GM12878 (cell line): ENCODE measurements at regions not wholly inside any gene's neighbourhood (a gene's known extent, or its start where the extent isn't known, plus 50 kb on each side); places are given as distances from the start of the nearest gene placed in this dataset.

Experiments used
- TF ChIP-seq, protein P1 (sequence below): fragments of 450-650 bp; formaldehyde crosslinking; IDR thresholded peaks from 2 replicates; pipeline ENCODE4 v1.4.0; 2020; ENCODE audit warnings: mild to moderate bottlenecking, moderate library complexity
- TF ChIP-seq, protein P2 (sequence below): fragments of 450-650 bp; conservative IDR thresholded peaks from 2 replicates; pipeline ENCODE4 v1.6.1; 2017; ENCODE audit warnings: mild to moderate bottlenecking, moderate library complexity

DNA sequence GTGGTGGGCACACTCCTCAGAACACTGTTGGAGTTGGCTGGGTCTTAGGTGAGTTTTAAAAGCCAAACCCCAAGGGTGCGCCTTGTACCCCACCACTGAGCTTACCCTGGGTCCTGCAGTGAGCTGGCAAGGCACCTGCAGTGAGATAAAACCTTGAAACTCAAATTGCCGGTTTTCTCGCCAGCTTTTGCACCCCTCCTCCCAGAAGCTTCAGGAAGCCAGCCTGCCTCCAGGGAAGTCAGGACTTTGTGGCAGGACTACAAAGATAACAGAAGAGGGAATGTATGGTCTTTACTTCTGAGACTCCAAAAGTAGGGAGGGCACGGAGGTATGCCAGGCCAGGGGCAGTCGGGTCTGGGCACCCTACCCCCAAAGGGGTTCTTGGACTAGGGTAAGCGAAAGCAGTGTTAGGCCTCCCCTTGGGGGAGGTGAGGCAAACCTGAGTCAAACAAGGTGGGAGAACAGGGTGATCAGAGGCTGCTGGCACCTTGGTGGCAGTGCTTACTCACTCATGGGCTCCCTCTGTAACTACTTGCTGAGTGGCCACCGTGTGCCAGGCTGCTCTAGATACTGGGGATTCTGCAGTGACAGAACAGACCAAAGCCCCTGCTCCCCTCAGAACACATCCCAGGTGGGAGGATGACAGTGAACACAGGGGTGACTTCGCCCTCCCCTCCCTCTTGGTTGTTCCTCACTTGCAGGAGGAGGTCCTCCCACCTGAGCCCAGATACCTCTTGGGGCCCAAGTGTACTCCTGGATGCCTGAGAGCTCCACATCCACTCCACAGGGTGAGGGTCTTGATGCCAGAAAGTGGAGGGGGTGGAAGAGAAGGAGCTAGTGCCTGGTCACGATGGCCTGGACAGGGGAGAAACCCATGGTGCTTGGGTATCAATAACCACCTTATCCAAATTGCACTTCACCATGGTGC is 69.3 kb upstream of the RGPD5 start (continued):
- TF ChIP-seq, protein P1, sequence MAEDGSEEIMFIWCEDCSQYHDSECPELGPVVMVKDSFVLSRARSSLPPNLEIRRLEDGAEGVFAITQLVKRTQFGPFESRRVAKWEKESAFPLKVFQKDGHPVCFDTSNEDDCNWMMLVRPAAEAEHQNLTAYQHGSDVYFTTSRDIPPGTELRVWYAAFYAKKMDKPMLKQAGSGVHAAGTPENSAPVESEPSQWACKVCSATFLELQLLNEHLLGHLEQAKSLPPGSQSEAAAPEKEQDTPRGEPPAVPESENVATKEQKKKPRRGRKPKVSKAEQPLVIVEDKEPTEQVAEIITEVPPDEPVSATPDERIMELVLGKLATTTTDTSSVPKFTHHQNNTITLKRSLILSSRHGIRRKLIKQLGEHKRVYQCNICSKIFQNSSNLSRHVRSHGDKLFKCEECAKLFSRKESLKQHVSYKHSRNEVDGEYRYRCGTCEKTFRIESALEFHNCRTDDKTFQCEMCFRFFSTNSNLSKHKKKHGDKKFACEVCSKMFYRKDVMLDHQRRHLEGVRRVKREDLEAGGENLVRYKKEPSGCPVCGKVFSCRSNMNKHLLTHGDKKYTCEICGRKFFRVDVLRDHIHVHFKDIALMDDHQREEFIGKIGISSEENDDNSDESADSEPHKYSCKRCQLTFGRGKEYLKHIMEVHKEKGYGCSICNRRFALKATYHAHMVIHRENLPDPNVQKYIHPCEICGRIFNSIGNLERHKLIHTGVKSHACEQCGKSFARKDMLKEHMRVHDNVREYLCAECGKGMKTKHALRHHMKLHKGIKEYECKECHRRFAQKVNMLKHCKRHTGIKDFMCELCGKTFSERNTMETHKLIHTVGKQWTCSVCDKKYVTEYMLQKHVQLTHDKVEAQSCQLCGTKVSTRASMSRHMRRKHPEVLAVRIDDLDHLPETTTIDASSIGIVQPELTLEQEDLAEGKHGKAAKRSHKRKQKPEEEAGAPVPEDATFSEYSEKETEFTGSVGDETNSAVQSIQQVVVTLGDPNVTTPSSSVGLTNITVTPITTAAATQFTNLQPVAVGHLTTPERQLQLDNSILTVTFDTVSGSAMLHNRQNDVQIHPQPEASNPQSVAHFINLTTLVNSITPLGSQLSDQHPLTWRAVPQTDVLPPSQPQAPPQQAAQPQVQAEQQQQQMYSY (CRISPR knock-in tag) = no peak
- TF ChIP-seq, protein P2, sequence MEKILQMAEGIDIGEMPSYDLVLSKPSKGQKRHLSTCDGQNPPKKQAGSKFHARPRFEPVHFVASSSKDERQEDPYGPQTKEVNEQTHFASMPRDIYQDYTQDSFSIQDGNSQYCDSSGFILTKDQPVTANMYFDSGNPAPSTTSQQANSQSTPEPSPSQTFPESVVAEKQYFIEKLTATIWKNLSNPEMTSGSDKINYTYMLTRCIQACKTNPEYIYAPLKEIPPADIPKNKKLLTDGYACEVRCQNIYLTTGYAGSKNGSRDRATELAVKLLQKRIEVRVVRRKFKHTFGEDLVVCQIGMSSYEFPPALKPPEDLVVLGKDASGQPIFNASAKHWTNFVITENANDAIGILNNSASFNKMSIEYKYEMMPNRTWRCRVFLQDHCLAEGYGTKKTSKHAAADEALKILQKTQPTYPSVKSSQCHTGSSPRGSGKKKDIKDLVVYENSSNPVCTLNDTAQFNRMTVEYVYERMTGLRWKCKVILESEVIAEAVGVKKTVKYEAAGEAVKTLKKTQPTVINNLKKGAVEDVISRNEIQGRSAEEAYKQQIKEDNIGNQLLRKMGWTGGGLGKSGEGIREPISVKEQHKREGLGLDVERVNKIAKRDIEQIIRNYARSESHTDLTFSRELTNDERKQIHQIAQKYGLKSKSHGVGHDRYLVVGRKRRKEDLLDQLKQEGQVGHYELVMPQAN = no peak
